GM12891 (cell line): ENCODE measurements at regions not wholly inside any gene's neighbourhood (a gene's known extent, or its start where the extent isn't known, plus 50 kb on each side); places are given as distances from the start of the nearest gene placed in this dataset.

Source experiments
- POLR2AphosphoS5 ChIP-seq: IDR thresholded peaks from 2 replicates; pipeline ENCODE4 v1.6.1; 2011; ENCODE audit warnings: low read depth, low read length, control low read depth
- POU2F2 ChIP-seq: IDR thresholded peaks from 2 replicates; pipeline ENCODE4 v1.6.1; 2011; ENCODE audit warnings: low read depth, mild to moderate bottlenecking, control low read depth, low read length, moderate library complexity

DNA sequence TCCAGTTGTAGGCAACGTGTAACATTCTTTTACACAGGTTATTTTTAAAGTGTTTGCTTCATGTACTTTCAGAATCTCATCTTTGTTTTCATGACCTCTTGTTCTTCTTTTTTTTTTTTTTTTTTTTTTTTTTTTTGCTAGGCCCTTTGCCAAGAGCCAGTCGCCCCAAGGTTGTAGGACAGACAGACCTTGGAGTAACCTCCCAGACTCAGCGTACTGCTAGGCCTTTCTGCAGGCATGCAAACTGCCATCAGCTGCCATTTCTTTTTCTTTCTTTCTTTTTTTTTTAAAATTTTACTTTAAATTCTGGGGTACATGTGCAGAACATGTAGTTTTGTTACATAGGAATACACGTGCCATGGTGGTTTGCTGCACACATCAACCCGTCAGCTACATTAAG, 452.3 kb upstream of the MDGA2 start:
- TF ChIP-seq POU2F2 (no peak), POLR2AphosphoS5 (no peak)
